ENCODE measurements at regions not wholly inside any gene's neighbourhood (a gene's known extent, or its start where the extent isn't known, plus 50 kb on each side); places are given as distances from the start of the nearest gene placed in this dataset.

GRCh38 chr3:163582967-163583366 lies 1495.3 kb downstream of the SI start:
- TF ChIP-seq RARB (CRISPR knock-in tag; IDR thresholded peaks at IDR 0.05), result no peak
- no peak for TF ChIP-seq ARNTL (CRISPR knock-in tag; IDR thresholded peaks at IDR 0.05; ENCODE audit: borderline replicate concordance, low read depth)
- TF ChIP-seq CREB5 (CRISPR knock-in tag; IDR thresholded peaks at IDR 0.05; ENCODE audit: low read depth), result no peak
- no peak for TF ChIP-seq ISL1 (CRISPR knock-in tag; IDR thresholded peaks at IDR 0.05)
- TF ChIP-seq TOX (CRISPR knock-in tag; IDR thresholded peaks at IDR 0.05; ENCODE audit: borderline replicate concordance), result no peak
- TF ChIP-seq CSDC2 (CRISPR knock-in tag; IDR thresholded peaks at IDR 0.05), result no peak
- no peak for TF ChIP-seq ZNF565 (CRISPR knock-in tag; conservative IDR thresholded peaks at IDR 0.05; ENCODE audit: low read depth)
- TF ChIP-seq, protein P1, sequence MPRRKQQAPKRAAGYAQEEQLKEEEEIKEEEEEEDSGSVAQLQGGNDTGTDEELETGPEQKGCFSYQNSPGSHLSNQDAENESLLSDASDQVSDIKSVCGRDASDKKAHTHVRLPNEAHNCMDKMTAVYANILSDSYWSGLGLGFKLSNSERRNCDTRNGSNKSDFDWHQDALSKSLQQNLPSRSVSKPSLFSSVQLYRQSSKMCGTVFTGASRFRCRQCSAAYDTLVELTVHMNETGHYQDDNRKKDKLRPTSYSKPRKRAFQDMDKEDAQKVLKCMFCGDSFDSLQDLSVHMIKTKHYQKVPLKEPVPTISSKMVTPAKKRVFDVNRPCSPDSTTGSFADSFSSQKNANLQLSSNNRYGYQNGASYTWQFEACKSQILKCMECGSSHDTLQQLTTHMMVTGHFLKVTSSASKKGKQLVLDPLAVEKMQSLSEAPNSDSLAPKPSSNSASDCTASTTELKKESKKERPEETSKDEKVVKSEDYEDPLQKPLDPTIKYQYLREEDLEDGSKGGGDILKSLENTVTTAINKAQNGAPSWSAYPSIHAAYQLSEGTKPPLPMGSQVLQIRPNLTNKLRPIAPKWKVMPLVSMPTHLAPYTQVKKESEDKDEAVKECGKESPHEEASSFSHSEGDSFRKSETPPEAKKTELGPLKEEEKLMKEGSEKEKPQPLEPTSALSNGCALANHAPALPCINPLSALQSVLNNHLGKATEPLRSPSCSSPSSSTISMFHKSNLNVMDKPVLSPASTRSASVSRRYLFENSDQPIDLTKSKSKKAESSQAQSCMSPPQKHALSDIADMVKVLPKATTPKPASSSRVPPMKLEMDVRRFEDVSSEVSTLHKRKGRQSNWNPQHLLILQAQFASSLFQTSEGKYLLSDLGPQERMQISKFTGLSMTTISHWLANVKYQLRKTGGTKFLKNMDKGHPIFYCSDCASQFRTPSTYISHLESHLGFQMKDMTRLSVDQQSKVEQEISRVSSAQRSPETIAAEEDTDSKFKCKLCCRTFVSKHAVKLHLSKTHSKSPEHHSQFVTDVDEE (CRISPR knock-in tag; IDR thresholded peaks at IDR 0.05), result no peak
- TF ChIP-seq BACH2 (CRISPR knock-in tag; IDR thresholded peaks at IDR 0.05; ENCODE audit: borderline replicate concordance), result no peak
- TF ChIP-seq, protein P2, sequence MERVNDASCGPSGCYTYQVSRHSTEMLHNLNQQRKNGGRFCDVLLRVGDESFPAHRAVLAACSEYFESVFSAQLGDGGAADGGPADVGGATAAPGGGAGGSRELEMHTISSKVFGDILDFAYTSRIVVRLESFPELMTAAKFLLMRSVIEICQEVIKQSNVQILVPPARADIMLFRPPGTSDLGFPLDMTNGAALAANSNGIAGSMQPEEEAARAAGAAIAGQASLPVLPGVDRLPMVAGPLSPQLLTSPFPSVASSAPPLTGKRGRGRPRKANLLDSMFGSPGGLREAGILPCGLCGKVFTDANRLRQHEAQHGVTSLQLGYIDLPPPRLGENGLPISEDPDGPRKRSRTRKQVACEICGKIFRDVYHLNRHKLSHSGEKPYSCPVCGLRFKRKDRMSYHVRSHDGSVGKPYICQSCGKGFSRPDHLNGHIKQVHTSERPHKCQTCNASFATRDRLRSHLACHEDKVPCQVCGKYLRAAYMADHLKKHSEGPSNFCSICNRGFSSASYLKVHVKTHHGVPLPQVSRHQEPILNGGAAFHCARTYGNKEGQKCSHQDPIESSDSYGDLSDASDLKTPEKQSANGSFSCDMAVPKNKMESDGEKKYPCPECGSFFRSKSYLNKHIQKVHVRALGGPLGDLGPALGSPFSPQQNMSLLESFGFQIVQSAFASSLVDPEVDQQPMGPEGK (CRISPR knock-in tag; IDR thresholded peaks at IDR 0.05; ENCODE audit: borderline replicate concordance), result no peak
- no peak for ATAC-seq

DNA sequence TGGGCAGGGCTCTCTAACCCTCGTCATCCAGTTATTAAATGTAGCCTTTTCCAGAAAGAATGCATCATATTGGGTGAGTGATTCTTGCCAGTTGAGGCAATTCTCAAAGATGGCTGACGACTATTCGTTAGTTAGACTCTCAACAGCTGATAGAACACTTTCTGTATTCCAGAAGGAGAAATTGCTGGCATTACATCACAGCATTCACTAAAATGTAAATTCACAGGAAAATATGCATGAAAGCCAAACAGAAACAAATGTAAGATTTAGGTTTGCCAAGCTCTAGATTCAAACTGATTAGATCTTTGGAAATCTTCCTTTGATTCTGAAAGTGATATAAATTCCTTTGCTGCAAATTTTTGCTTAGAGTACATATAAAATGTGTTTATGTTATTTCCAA lies 1501.0 kb downstream of the SI start:
- no peak for ATAC-seq
- no peak for TF ChIP-seq CSDC2 (CRISPR knock-in tag; IDR thresholded peaks at IDR 0.05)
- TF ChIP-seq RARB (CRISPR knock-in tag; IDR thresholded peaks at IDR 0.05), result no peak
- TF ChIP-seq OSR1 (CRISPR knock-in tag; IDR thresholded peaks at IDR 0.05), result no peak
- TF ChIP-seq ZNF565 (CRISPR knock-in tag; conservative IDR thresholded peaks at IDR 0.05; ENCODE audit: low read depth), result no peak
- TF ChIP-seq PPARA (CRISPR knock-in tag; IDR thresholded peaks at IDR 0.05; ENCODE audit: borderline replicate concordance), result no peak
- TF ChIP-seq POU6F1 (CRISPR knock-in tag; IDR thresholded peaks at IDR 0.05; ENCODE audit: borderline replicate concordance, low read depth), result no peak
- no peak for TF ChIP-seq ZFP3 (CRISPR knock-in tag; IDR thresholded peaks at IDR 0.05)
- no peak for TF ChIP-seq ESRRG (CRISPR knock-in tag; IDR thresholded peaks at IDR 0.05)
- no peak for TF ChIP-seq ZNF8 (CRISPR knock-in tag; IDR thresholded peaks at IDR 0.05)
- TF ChIP-seq ZC3H10 (CRISPR knock-in tag; IDR thresholded peaks at IDR 0.05), result no peak
- TF ChIP-seq, protein P3, sequence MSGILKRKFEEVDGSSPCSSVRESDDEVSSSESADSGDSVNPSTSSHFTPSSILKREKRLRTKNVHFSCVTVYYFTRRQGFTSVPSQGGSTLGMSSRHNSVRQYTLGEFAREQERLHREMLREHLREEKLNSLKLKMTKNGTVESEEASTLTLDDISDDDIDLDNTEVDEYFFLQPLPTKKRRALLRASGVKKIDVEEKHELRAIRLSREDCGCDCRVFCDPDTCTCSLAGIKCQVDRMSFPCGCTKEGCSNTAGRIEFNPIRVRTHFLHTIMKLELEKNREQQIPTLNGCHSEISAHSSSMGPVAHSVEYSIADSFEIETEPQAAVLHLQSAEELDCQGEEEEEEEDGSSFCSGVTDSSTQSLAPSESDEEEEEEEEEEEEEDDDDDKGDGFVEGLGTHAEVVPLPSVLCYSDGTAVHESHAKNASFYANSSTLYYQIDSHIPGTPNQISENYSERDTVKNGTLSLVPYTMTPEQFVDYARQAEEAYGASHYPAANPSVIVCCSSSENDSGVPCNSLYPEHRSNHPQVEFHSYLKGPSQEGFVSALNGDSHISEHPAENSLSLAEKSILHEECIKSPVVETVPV (CRISPR knock-in tag; IDR thresholded peaks at IDR 0.05), result no peak
- no peak for TF ChIP-seq SNAI2 (CRISPR knock-in tag; IDR thresholded peaks at IDR 0.05)
- TF ChIP-seq ARNTL (CRISPR knock-in tag; IDR thresholded peaks at IDR 0.05; ENCODE audit: borderline replicate concordance, low read depth), result no peak
- no peak for TF ChIP-seq ZFP30 (CRISPR knock-in tag; IDR thresholded peaks at IDR 0.05)
- TF ChIP-seq ISL1 (CRISPR knock-in tag; IDR thresholded peaks at IDR 0.05), result no peak

DNA sequence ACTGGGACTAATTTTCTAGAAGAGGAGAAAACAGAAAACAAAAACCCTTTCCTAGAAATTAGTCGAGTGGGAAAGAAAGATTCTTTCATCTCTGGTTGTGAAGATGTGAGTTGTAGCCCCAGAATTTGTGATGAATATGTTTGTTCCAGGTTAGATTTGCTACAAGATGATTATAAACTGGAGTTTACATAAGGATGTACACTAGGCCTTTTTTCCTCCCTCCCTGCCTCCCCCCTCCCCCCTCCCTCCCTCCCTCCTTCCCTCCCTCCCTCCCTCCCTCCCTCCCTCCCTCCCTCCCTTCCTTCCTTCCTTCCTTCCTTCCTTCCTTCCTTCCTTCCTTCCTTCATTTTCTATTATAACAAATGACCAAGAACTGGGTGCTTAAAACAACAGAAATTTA lies 1502.0 kb downstream of the SI start:
- TF ChIP-seq ISL1 (CRISPR knock-in tag; IDR thresholded peaks at IDR 0.05), result no peak
- no peak for TF ChIP-seq TCF4 (CRISPR knock-in tag; IDR thresholded peaks at IDR 0.05; ENCODE audit: borderline replicate concordance)
- no peak for TF ChIP-seq POU6F1 (CRISPR knock-in tag; IDR thresholded peaks at IDR 0.05; ENCODE audit: borderline replicate concordance, low read depth)
- TF ChIP-seq, protein P2 (CRISPR knock-in tag; IDR thresholded peaks at IDR 0.05; ENCODE audit: borderline replicate concordance), result no peak
- TF ChIP-seq ZFP30 (CRISPR knock-in tag; IDR thresholded peaks at IDR 0.05), result no peak
- TF ChIP-seq SNAI2 (CRISPR knock-in tag; IDR thresholded peaks at IDR 0.05), result no peak
- TF ChIP-seq BACH2 (CRISPR knock-in tag; IDR thresholded peaks at IDR 0.05; ENCODE audit: borderline replicate concordance), result no peak
- ATAC-seq, result no peak
